HepG2 (cell line): ENCODE measurements at regions not wholly inside any gene's neighbourhood (a gene's known extent, or its start where the extent isn't known, plus 50 kb on each side); places are given as distances from the start of the nearest gene placed in this dataset.
"Not testable (repeated sequence)": the region's sequence is repeated elsewhere in the genome, so short reads cannot be mapped to it uniquely, and the experiment has no call there.

ENCODE experiments used
- ATAC-seq: fragments of 200-7000 bp; cut with Tn5 transposase; 3 replicates; pipeline ENCODE4 v1.9.1; 2020; ENCODE audit warnings: mild to moderate bottlenecking, moderate library complexity
- BruUV-seq: library from RNA; stranded (reverse); fragments of 400-500 nt; replicated peaks from 2 replicates; lab custom pipeline; 2021; lab: Mats Ljungman, UMichigan
- CTCF ChIA-PET: fragments of 300-600 bp; formaldehyde crosslinking; extraction: SDS; loops from one replicate; lab custom pipeline; 2021; ENCODE audit warnings: low total read pairs, inconsistent platforms, low intra/inter-chr PET ratio; lab: Yijun Ruan, JAX
- POLR2A ChIA-PET: fragments of 350-600 bp; sonication (Branson Sonifier 250); formaldehyde crosslinking; loops from one replicate; lab custom pipeline; 2020; ENCODE audit warnings: antibody characterized with exemption, inconsistent platforms; lab: Yijun Ruan, JAX
- DNase-seq: peaks from one replicate; pipeline ENCODE4 v3.0.0-alpha.2; 2015; ENCODE audit warnings: low spot score
- FAIRE-seq: peaks from 3 replicates; lab custom pipeline; 2011; peaks lifted over from hg19 to GRCh38; lab: Jason Lieb, UNC
- H2AFZ ChIP-seq: one replicate; pipeline ENCODE4 v1.6.1; 2011; ENCODE audit warnings: low read length, inconsistent platforms
- H3K27ac ChIP-seq: fragments of 300-600 bp; 3 replicates; pipeline ENCODE4 v1.8.0; 2011; ENCODE audit warnings: mixed run types, mild to moderate bottlenecking, mixed read lengths, low read length, inconsistent platforms; ENCODE audit not compliant: insufficient read depth; ENCODE audit errors: extremely low read length
- H3K27me3 ChIP-seq, 2 experiments: fragments of 200-600 bp in 1 of 2; 2 replicates in 1 of 2; 3 replicates in 1 of 2; pipeline versions ENCODE4 v1.6.0 to v1.8.0; 2011; ENCODE audit warnings: low read length in 2 of 2, mild to moderate bottlenecking in 2 of 2, moderate library complexity in 2 of 2, inconsistent platforms in 1 of 2; ENCODE audit not compliant: insufficient read depth in 2 of 2, control insufficient read depth in 1 of 2
- H3K36me3 ChIP-seq, 2 experiments: fragments of 200-600 bp in 1 of 2; replicated peaks in 1 of 2; 2 replicates in 1 of 2; 3 replicates in 1 of 2; pipeline versions ENCODE4 v1.5.1 to v1.8.0; 2011; ENCODE audit warnings: low read length in 2 of 2, inconsistent platforms in 1 of 2; ENCODE audit not compliant: insufficient read depth in 2 of 2, control insufficient read depth in 1 of 2
- H3K4me1 ChIP-seq: 2 replicates; pipeline ENCODE4 v1.5.1; 2012; ENCODE audit warnings: low read length, inconsistent platforms; ENCODE audit not compliant: insufficient read depth
- H3K4me2 ChIP-seq: 2 replicates; pipeline ENCODE4 v1.6.0; 2011; ENCODE audit warnings: low read depth, low read length, inconsistent platforms
- H3K4me3 ChIP-seq, 3 experiments: fragments of 200-600 bp in 1 of 3; sonication (generic), shearing (Covaris generic) in 1 of 3; replicated peaks in 1 of 3; 2 replicates each; pipeline ENCODE4 v1.5.1; 2011 to 2016; ENCODE audit warnings: low read length in 3 of 3, inconsistent platforms in 2 of 3, low read depth in 2 of 3, mild to moderate bottlenecking in 2 of 3, control low read depth in 1 of 3, mixed read lengths in 1 of 3; ENCODE audit not compliant: insufficient read depth in 1 of 3
- H3K79me2 ChIP-seq: one replicate; pipeline ENCODE4 v1.6.1; 2011; ENCODE audit warnings: low read length, inconsistent platforms; ENCODE audit not compliant: insufficient read depth
- H3K9ac ChIP-seq: 2 replicates; pipeline ENCODE4 v1.6.0; 2011; ENCODE audit warnings: mild to moderate bottlenecking, low read depth, low read length, inconsistent platforms; ENCODE audit not compliant: insufficient read depth
- H3K9me3 ChIP-seq: 2 replicates; pipeline ENCODE4 v1.5.1; 2012; ENCODE audit warnings: mild to moderate bottlenecking, low read length
- H4K20me1 ChIP-seq: 2 replicates; pipeline ENCODE4 v1.6.0; 2011; ENCODE audit warnings: inconsistent platforms, mild to moderate bottlenecking, low read length, moderate library complexity; ENCODE audit not compliant: insufficient read depth
- CEBPB ChIP-seq: IDR thresholded peaks from 2 replicates; pipeline ENCODE4 v1.6.1; 2011; ENCODE audit warnings: low read depth, low read length, improper control_type of control experiment, borderline replicate concordance
- MEIS1 ChIP-seq: sonication (generic); formaldehyde crosslinking; IDR thresholded peaks from 2 replicates; pipeline ENCODE4 v1.9.0; 2021; ENCODE audit warnings: mild to moderate bottlenecking, missing genetic modification reagents, moderate library complexity, borderline replicate concordance
- MTA3 ChIP-seq: sonication (generic); formaldehyde crosslinking; IDR thresholded peaks from 2 replicates; pipeline ENCODE4 v1.4.0; 2020; ENCODE audit warnings: missing genetic modification reagents
- ZIK1 ChIP-seq: sonication (generic); formaldehyde crosslinking; IDR thresholded peaks from 2 replicates; pipeline ENCODE4 v1.5.0; 2020; ENCODE audit warnings: mild to moderate bottlenecking, low read depth, missing genetic modification reagents, borderline replicate concordance
- ZKSCAN5 ChIP-seq: sonication (generic); formaldehyde crosslinking; IDR thresholded peaks from 2 replicates; pipeline ENCODE4 v1.5.1; 2020; ENCODE audit warnings: mild to moderate bottlenecking, missing genetic modification reagents
- ZMAT3 ChIP-seq: sonication (generic); formaldehyde crosslinking; conservative IDR thresholded peaks from 2 replicates; pipeline ENCODE4 v1.7.0; 2021; ENCODE audit warnings: missing genetic modification reagents
- ZNF274 ChIP-seq: sonication (generic); formaldehyde crosslinking; IDR thresholded peaks from 2 replicates; pipeline ENCODE4 v1.5.1; 2020; ENCODE audit warnings: mild to moderate bottlenecking, missing genetic modification reagents
- ZNF292 ChIP-seq: sonication (generic); formaldehyde crosslinking; IDR thresholded peaks from 2 replicates; pipeline ENCODE4 v1.8.1; 2022; ENCODE audit warnings: mild to moderate bottlenecking, low read depth, missing genetic modification reagents, borderline replicate concordance
- ZNF33A ChIP-seq: sonication (generic); formaldehyde crosslinking; IDR thresholded peaks from 2 replicates; pipeline ENCODE4 v1.5.1; 2020; ENCODE audit warnings: missing genetic modification reagents, mild to moderate bottlenecking, moderate library complexity, borderline replicate concordance
- ZNF567 ChIP-seq: sonication (generic); formaldehyde crosslinking; IDR thresholded peaks from 2 replicates; pipeline ENCODE4 v1.8.1; 2023; ENCODE audit warnings: mild to moderate bottlenecking, missing genetic modification reagents, borderline replicate concordance
- ZNF766 ChIP-seq: sonication (generic); formaldehyde crosslinking; IDR thresholded peaks from 2 replicates; pipeline ENCODE4 v1.5.0; 2020; ENCODE audit warnings: missing genetic modification reagents, borderline replicate concordance
- WGBS: methylation state at CpG from one replicate; pipeline ENCODE4 v1.1.6; 2017; ENCODE audit warnings: low lambda C conversion rate; 5-methylcytosine and 5-hydroxymethylcytosine counted together
- in situ Hi-C: cut with HindIII; loops from 2 replicates; pipeline ENCODE4 v1.10.0; 2017; ENCODE audit warnings: low pct_unique_long_range_greater_than_20kb; ENCODE audit not compliant: extremely low pct_ligation_motif_present
- intact Hi-C: fragments of 100-400 bp; cut with micrococcal nuclease; formaldehyde crosslinking; loops from one replicate; pipeline ENCODE4 v1.10.0; 2022; ENCODE audit not compliant: unreplicated experiment
- TF ChIP-seq, protein P1 (sequence below): sonication (generic); formaldehyde crosslinking; IDR thresholded peaks from 2 replicates; pipeline ENCODE4 v1.9.0; 2021; ENCODE audit warnings: missing genetic modification reagents, mild to moderate bottlenecking, borderline replicate concordance
- TF ChIP-seq, protein P2 (sequence below): sonication (generic); formaldehyde crosslinking; IDR thresholded peaks from 2 replicates; pipeline ENCODE4 v1.4.0; 2020; ENCODE audit warnings: mild to moderate bottlenecking, missing genetic modification reagents

DNA sequence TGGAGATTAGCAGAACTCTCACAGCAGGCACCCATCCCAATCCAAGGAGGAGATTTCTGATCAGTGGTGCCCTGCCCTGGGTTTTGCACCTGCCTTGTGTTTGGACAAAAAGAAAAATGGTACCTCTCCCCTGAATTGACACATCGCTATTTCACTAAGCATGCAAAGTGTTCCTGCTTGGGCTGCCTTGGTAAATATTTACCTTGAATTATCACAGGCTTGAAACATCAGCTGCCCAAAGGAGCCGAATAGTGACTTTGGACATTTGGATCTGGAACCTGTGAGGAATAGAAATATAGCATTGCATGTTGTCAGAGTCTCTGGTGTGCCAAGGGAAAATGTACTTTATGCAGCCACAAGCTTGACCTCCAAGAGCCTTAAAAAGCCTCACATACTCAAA is 926.4 kb upstream of the FANCL start:
- Histone ChIP-seq H3K9ac (no peak overlapping the region), H3K36me3 (no peaks in the 10 kb centered on the region), H2AFZ (no peak overlapping the region), H3K27me3 (no peaks in the 10 kb centered on the region), H3K4me2 (no peak overlapping the region), H3K4me1 (no peaks in the 10 kb centered on the region), H3K9me3 (no peaks in the 10 kb centered on the region), H3K27ac (no peak overlapping the region), H3K4me3 (no peak overlapping the region), H4K20me1 (no peaks in the 10 kb centered on the region), H3K79me2 (no peaks in the 10 kb centered on the region)
- no TSS peak for BruUV-seq
- DNase-seq (no peak), ATAC-seq (peak; percentile 32), FAIRE-seq (no peak)
- no peak for TF ChIP-seq ZIK1 (CRISPR knock-in tag)
- TF ChIP-seq ZNF567 (CRISPR knock-in tag), result no peak
- no peak for TF ChIP-seq ZNF33A (CRISPR knock-in tag)
- no peak for TF ChIP-seq MTA3 (CRISPR knock-in tag)
- TF ChIP-seq ZKSCAN5, result no peak
- no peak for TF ChIP-seq ZNF766 (CRISPR knock-in tag)
- TF ChIP-seq, protein P1, sequence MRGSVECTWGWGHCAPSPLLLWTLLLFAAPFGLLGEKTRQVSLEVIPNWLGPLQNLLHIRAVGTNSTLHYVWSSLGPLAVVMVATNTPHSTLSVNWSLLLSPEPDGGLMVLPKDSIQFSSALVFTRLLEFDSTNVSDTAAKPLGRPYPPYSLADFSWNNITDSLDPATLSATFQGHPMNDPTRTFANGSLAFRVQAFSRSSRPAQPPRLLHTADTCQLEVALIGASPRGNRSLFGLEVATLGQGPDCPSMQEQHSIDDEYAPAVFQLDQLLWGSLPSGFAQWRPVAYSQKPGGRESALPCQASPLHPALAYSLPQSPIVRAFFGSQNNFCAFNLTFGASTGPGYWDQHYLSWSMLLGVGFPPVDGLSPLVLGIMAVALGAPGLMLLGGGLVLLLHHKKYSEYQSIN (CRISPR knock-in tag), result no peak
- TF ChIP-seq CEBPB, result no peak
- TF ChIP-seq, protein P2, sequence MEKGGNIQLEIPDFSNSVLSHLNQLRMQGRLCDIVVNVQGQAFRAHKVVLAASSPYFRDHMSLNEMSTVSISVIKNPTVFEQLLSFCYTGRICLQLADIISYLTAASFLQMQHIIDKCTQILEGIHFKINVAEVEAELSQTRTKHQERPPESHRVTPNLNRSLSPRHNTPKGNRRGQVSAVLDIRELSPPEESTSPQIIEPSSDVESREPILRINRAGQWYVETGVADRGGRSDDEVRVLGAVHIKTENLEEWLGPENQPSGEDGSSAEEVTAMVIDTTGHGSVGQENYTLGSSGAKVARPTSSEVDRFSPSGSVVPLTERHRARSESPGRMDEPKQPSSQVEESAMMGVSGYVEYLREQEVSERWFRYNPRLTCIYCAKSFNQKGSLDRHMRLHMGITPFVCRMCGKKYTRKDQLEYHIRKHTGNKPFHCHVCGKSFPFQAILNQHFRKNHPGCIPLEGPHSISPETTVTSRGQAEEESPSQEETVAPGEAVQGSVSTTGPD, result no peak
- TF ChIP-seq ZNF274 (CRISPR knock-in tag), result no peak
- TF ChIP-seq MEIS1, result no peak
- no peak for TF ChIP-seq ZMAT3
- TF ChIP-seq ZNF292 (CRISPR knock-in tag), result no peak
- CTCF ChIA-PET, result no interaction called here
- intact Hi-C loops, result no loop called here
- POLR2A ChIA-PET, result no interaction called here
- 0% methylated on average over 2 of the region's 2 CpGs for WGBS
- in situ Hi-C loops, result no loop called here

DNA sequence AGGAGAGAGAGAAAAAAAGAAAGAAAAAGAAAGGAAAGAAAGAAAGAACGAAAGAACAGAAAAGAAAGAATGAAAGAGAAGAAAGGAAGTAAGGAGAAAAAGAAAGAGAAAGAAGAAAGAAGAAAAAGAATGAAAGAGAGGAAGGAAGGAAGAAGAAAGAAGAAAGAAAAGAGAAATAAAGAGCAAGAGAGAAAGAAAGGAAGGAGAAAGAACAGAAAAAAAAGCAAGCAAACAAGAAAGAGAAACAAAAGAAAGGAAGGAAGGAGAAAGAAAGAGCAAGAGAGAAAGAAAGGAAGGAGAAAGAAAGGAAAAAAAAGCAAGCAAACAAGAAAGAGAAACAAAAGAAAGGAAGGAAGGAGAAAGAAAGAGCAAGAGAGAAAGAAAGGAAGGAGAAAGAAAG is 916.8 kb upstream of the FANCL start:
- H3K4me3 ChIP-seq, H3K9me3 ChIP-seq, BruUV-seq, H2AFZ ChIP-seq, H3K27ac ChIP-seq, H4K20me1 ChIP-seq, H3K27me3 ChIP-seq, H3K79me2 ChIP-seq, H3K4me2 ChIP-seq, intact Hi-C loops, DNase-seq, in situ Hi-C loops, H3K4me1 ChIP-seq, ATAC-seq, POLR2A ChIA-PET, H3K9ac ChIP-seq, CTCF ChIA-PET, H3K36me3 ChIP-seq: not testable (repeated sequence)
- WGBS, result 1% methylated on average over 1 of the region's 1 CpG
- peak; percentile 34 for FAIRE-seq
